Breast epithelium (tissue), 4 donors: ENCODE measurements at regions not wholly inside any gene's neighbourhood (a gene's known extent, or its start where the extent isn't known, plus 50 kb on each side); places are given as distances from the start of the nearest gene placed in this dataset.

Experiments
- DNase-seq, 2 donors: peaks; one replicate each; pipeline ENCODE4 v3.0.0-alpha.2; 2019; ENCODE audit warnings: low spot score in 2 of 2
- H3K27ac ChIP-seq, 2 donors: fragments of 200-600 bp; sonication (generic) in 1 of 2; one replicate each; pipeline ENCODE4 v1.5.1; 2016 to 2019; ENCODE audit warnings: mild to moderate bottlenecking in 1 of 2
- H3K27me3 ChIP-seq, 2 donors: fragments of 200-600 bp; sonication (generic) in 1 of 2; one replicate each; pipeline versions ENCODE4 v1.5.1 to v1.6.0; 2017 to 2019; ENCODE audit warnings: control low read depth in 1 of 2, mild to moderate bottlenecking in 1 of 2
- H3K36me3 ChIP-seq: fragments of 200-600 bp; one replicate; pipeline ENCODE4 v1.5.1; 2019
- H3K4me1 ChIP-seq, 2 donors: fragments of 200-600 bp; sonication (generic); one replicate each; pipeline ENCODE4 v1.5.1; 2016 to 2019; ENCODE audit warnings: control low read depth in 1 of 2
- H3K4me3 ChIP-seq, 3 donors: fragments of 200-600 bp; sonication (generic); 1 replicate in 2 of 3; 2 replicates in 1 of 3; pipeline ENCODE4 v1.5.1; 2016 to 2019; ENCODE audit warnings: mild to moderate bottlenecking in 3 of 3, moderate library complexity in 2 of 3
- H3K9me3 ChIP-seq, 2 donors: fragments of 200-600 bp; sonication (generic) in 1 of 2; one replicate each; pipeline ENCODE4 v1.5.1; 2016 to 2019; ENCODE audit warnings: control low read depth in 1 of 2
- CTCF ChIP-seq, 3 donors: fragments of 450-650 bp; IDR thresholded peaks; one replicate each; pipeline ENCODE4 v1.5.1; 2016 to 2017; ENCODE audit warnings: antibody characterized with exemption in 3 of 3, mild to moderate bottlenecking in 3 of 3, moderate library complexity in 3 of 3
- POLR2A ChIP-seq: fragments of 450-650 bp; IDR thresholded peaks from one replicate; pipeline ENCODE4 v1.6.1; 2016; ENCODE audit warnings: antibody characterized with exemption, mild to moderate bottlenecking, moderate library complexity
- POLR2AphosphoS5 ChIP-seq, 3 donors: sonication (generic); formaldehyde crosslinking; IDR thresholded peaks; one replicate each; pipeline ENCODE4 v1.6.1; 2017; ENCODE audit warnings: antibody characterized with exemption in 3 of 3
- intact Hi-C: fragments of 100-400 bp; cut with DNase I; formaldehyde crosslinking; loops from one replicate; pipeline ENCODE4 v1.15.1; 2023; ENCODE audit warnings: low total_unique reads

DNA sequence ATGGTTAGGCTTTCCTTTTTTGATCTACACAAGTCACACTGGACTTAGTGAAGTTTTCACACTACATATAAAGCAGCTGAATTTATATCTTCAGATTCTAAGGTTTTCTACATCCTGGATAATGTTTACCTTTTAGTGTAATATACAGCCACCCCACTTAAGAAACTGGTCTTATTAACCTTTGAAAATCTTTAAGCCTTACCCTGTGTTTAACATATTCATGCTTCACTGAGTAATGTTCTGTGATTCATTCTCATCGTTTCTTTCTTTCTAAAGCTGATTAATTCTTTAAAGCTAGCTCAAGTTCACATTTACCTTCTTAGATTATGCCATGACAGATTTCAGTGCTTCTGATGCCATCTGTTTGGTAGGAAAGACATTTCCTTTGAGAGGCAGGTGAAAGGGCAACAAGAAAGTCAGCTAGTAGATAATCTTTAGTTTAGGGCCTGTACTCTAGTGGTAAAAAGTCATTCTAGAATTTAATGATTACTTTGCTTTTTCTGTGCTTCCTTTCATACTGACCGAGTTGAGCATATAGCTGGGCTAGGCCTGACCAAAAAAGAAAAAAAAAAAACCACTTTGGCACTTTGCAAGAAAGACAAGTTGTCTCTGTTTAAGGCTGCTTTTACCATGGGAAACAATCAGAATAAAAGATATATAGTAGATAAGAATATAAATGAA, 690.9 kb upstream of the FBXO33 start:
- Histone ChIP-seq H3K27ac (no peak overlapping the region), H3K36me3 (no peaks in the 10 kb centered on the region), H3K27me3 (no peaks in the 10 kb centered on the region), H3K4me1 (no peaks in the 10 kb centered on the region), H3K4me3 (no peak overlapping the region), H3K9me3 (no peaks in the 10 kb centered on the region)
- intact Hi-C loops, result no loop called here
- no peak for DNase-seq
- TF ChIP-seq POLR2A, result no peak
- no peak for TF ChIP-seq POLR2AphosphoS5 (IDR thresholded peaks at IDR 0.05)
- TF ChIP-seq CTCF (IDR thresholded peaks at IDR 0.05), result no peak

GRCh38 chr14:40119765-40120164, 687.5 kb upstream of the FBXO33 start:
- Histone ChIP-seq H3K27me3 (no peaks in the 10 kb centered on the region), H3K4me3 (no peak overlapping the region), H3K9me3 (no peaks in the 10 kb centered on the region), H3K36me3 (no peaks in the 10 kb centered on the region), H3K4me1 (no peaks in the 10 kb centered on the region), H3K27ac (no peak overlapping the region)
- DNase-seq, result no peak
- intact Hi-C loops, result loop anchor here (5.0 kb wide), 1 partner anchor 502 kb away; no protein-coding TSS in a partner anchor
- no peak for TF ChIP-seq CTCF (IDR thresholded peaks at IDR 0.05)

DNA sequence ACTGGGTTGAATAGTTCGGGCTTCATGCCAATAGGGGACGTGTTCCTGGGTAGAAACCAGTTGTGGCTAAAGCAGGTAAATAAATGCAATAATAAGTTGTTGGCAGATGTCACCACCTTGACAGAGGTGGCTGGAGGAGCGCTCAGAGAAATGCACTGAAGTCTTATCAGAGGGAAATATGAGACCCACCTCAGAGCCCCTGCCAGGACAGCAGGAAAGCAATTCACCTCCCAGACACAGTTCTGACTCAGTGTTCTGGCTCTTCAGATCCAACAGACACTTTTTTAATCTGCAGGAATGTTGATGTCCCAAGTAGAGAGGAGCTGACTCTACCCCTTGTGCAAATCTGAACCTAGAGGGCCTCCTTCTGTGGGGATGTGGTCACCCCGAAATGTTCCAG, 687.1 kb upstream of the FBXO33 start:
- no peaks in the 10 kb centered on the region for H3K27me3 ChIP-seq
- H3K4me1 ChIP-seq, result no peaks in the 10 kb centered on the region
- no peaks in the 10 kb centered on the region for H3K36me3 ChIP-seq
- intact Hi-C loops, result loop anchor here (5.0 kb wide), 1 partner anchor 502 kb away; no protein-coding TSS in a partner anchor
- no peaks in the 10 kb centered on the region for H3K9me3 ChIP-seq
- TF ChIP-seq POLR2AphosphoS5 (IDR thresholded peaks at IDR 0.05) (no peak), CTCF (IDR thresholded peaks at IDR 0.05) (no peak), POLR2A (no peak)
- no peak overlapping the region for H3K27ac ChIP-seq
- DNase-seq, result no peak
- no peak overlapping the region for H3K4me3 ChIP-seq

GRCh38 chr14:40115583-40115982, 683.4 kb upstream of the FBXO33 start:
- H3K27me3 ChIP-seq, result no peaks in the 10 kb centered on the region
- no peaks in the 10 kb centered on the region for H3K36me3 ChIP-seq
- H3K4me1 ChIP-seq, result no peaks in the 10 kb centered on the region
- intact Hi-C loops, result loop anchor here (5.0 kb wide), 1 partner anchor 498 kb away; no protein-coding TSS in a partner anchor
- no peak overlapping the region for H3K27ac ChIP-seq
- TF ChIP-seq POLR2AphosphoS5 (IDR thresholded peaks at IDR 0.05) (no peak), CTCF (IDR thresholded peaks at IDR 0.05) (no peak), POLR2A (no peak)
- DNase-seq, result no peak
- H3K4me3 ChIP-seq, result no peak overlapping the region
- no peaks in the 10 kb centered on the region for H3K9me3 ChIP-seq

DNA sequence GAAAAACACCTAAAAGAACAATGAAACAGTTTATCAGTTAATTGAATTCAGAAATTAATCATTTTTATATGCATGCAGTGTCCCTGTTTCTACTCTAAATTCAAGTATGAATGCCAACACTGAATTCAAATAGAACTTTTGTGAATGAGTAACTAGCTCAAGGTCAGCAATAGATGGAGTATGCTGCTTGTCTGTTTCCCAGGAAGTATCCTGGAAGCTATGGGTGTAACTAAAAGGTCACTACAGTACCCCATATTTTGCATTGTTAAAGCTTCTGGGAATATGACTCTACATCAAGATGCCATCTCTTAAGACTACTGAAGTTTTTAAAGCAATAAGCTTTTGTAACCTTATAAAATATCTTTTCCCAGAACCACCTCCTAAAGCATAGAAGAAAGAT, 681.4 kb upstream of the FBXO33 start:
- DNase-seq, result no peak
- Histone ChIP-seq H3K27me3 (no peaks in the 10 kb centered on the region), H3K36me3 (no peaks in the 10 kb centered on the region), H3K9me3 (no peaks in the 10 kb centered on the region), H3K4me3 (no peak overlapping the region), H3K4me1 (no peaks in the 10 kb centered on the region), H3K27ac (no peak overlapping the region)
- intact Hi-C loops, result no loop called here
- no peak for TF ChIP-seq POLR2AphosphoS5 (IDR thresholded peaks at IDR 0.05)
